ENCODE measurements at regions not wholly inside any gene's neighbourhood (a gene's known extent, or its start where the extent isn't known, plus 50 kb on each side); places are given as distances from the start of the nearest gene placed in this dataset.

DNA sequence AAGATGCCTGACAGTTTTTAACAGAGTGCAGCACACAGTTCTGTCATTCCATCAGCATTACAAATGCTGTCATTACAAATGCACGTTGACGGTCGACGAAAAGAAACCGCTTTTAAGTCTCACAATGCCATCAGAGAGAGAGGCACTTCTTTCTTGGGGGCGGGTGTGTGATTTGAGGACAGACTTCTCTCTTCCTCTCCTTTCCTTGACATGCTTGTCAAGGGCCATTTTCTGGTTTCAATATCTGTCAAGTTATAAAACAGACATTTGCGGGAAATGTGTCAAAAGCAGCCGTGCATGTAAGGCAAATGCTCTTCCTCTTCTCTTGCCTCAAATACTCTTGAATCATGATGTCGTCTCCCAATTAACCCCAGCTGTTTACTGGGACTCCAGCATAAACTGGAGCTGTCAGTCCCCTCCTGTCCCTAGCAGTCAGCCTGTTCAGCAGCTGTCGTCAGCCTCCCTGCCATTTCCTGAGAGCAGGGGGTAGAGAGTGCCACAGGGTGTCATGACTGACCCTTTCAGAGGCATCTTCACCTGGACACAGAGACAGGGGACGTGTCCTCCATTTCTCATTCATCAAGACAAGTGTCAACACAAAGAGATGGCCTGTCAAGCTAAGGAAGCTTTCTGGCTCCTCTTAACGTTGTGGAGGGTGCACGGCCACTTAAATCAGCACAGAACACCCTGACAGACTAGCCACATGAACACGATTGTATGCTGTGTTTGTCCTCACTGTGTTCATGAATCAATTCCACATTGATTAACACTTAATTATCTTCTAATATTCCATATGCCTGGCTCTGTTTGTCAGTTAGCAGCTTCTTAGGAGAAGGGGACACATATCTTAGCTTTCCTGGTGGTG, 305.4 kb upstream of the RAB6C start:
- H3K27ac ChIP-seq = no peak overlapping the region
- H3K36me3 ChIP-seq = no peaks in the 10 kb centered on the region
- no peaks in the 10 kb centered on the region for H3K27me3 ChIP-seq
- no peaks in the 10 kb centered on the region for H3K9me3 ChIP-seq
- no peak for DNase-seq
- TF ChIP-seq, protein P1, sequence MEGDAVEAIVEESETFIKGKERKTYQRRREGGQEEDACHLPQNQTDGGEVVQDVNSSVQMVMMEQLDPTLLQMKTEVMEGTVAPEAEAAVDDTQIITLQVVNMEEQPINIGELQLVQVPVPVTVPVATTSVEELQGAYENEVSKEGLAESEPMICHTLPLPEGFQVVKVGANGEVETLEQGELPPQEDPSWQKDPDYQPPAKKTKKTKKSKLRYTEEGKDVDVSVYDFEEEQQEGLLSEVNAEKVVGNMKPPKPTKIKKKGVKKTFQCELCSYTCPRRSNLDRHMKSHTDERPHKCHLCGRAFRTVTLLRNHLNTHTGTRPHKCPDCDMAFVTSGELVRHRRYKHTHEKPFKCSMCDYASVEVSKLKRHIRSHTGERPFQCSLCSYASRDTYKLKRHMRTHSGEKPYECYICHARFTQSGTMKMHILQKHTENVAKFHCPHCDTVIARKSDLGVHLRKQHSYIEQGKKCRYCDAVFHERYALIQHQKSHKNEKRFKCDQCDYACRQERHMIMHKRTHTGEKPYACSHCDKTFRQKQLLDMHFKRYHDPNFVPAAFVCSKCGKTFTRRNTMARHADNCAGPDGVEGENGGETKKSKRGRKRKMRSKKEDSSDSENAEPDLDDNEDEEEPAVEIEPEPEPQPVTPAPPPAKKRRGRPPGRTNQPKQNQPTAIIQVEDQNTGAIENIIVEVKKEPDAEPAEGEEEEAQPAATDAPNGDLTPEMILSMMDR (IDR thresholded peaks at IDR 0.05) = no peak
- TF ChIP-seq EP300 (IDR thresholded peaks at IDR 0.05) = no peak
- TF ChIP-seq POLR2A (IDR thresholded peaks at IDR 0.05) = no peak
- intact Hi-C loops (cut with DNase I) = no loop called here
- no peak overlapping the region for H3K4me3 ChIP-seq
- WGBS, 3 donors = 41 to 52% (median 44%) methylated on average over 14 of the region's 14 CpGs
- no peaks in the 10 kb centered on the region for H3K4me1 ChIP-seq (ENCODE audit: insufficient read depth)

DNA sequence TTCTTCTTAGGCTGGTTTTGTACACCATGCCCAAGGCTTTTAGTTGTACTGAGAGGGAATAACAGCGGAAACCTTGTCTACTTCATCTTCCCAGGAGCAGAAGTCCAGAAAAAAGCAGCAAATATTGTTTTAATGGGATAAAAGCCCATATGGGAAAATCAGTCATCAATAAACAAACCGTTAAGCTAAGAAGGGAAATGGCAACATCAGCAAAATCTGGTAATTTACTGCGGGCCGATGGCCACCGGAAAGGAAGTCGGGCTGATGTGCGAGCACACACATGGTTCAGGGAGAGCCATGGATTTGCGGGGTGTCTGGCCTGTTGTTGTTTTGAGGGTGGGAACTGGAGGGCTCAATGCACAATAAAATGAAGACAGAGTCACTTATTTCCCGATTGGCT, 300.7 kb upstream of the RAB6C start:
- Histone ChIP-seq H3K9me3 (no peaks in the 10 kb centered on the region), H3K27me3 (no peaks in the 10 kb centered on the region), H3K27ac (no peak overlapping the region), H3K36me3 (no peaks in the 10 kb centered on the region), H3K4me3 (no peak overlapping the region), H3K4me1 (ENCODE audit: insufficient read depth) (no peaks in the 10 kb centered on the region)
- DNase-seq = no peak
- intact Hi-C loops (cut with DNase I) = no loop called here
- TF ChIP-seq POLR2A (IDR thresholded peaks at IDR 0.05) (no peak), EP300 (IDR thresholded peaks at IDR 0.05) (no peak)
- TF ChIP-seq, protein P1 (IDR thresholded peaks at IDR 0.05) = no peak
- WGBS, 3 donors = 86 to 89% (median 89%) methylated on average over 9 of the region's 9 CpGs

DNA sequence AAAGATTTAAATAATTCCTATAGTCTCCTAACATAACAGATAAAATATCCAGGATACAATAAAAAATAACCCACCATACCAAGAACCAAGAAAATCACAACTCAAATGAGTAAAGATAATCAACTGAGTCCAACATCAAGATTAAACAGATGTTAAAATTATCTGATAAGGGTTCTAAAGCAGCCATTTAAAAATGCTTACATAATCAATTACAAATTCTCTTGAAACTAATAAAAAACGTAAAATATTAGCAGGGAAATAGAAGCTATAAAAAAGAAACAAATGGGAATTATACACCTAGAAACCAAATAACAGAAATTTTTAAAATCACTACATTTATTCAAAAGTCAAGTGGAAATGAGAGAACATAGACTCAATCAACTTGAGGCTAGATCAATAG, 297.7 kb upstream of the RAB6C start:
- H3K27me3 ChIP-seq = no peaks in the 10 kb centered on the region
- no peak overlapping the region for H3K4me3 ChIP-seq
- no peak for DNase-seq
- WGBS, 3 donors = 74 to 85% (median 79%) methylated on average over 1 of the region's 1 CpG
- no peak overlapping the region for H3K27ac ChIP-seq
- intact Hi-C loops (cut with DNase I) = no loop called here
- H3K36me3 ChIP-seq = no peaks in the 10 kb centered on the region
- no peaks in the 10 kb centered on the region for H3K4me1 ChIP-seq (ENCODE audit: insufficient read depth)
- H3K9me3 ChIP-seq = no peaks in the 10 kb centered on the region
- no peak for TF ChIP-seq POLR2A (IDR thresholded peaks at IDR 0.05)
- no peak for TF ChIP-seq EP300 (IDR thresholded peaks at IDR 0.05)
- TF ChIP-seq, protein P1 (IDR thresholded peaks at IDR 0.05) = no peak

DNA sequence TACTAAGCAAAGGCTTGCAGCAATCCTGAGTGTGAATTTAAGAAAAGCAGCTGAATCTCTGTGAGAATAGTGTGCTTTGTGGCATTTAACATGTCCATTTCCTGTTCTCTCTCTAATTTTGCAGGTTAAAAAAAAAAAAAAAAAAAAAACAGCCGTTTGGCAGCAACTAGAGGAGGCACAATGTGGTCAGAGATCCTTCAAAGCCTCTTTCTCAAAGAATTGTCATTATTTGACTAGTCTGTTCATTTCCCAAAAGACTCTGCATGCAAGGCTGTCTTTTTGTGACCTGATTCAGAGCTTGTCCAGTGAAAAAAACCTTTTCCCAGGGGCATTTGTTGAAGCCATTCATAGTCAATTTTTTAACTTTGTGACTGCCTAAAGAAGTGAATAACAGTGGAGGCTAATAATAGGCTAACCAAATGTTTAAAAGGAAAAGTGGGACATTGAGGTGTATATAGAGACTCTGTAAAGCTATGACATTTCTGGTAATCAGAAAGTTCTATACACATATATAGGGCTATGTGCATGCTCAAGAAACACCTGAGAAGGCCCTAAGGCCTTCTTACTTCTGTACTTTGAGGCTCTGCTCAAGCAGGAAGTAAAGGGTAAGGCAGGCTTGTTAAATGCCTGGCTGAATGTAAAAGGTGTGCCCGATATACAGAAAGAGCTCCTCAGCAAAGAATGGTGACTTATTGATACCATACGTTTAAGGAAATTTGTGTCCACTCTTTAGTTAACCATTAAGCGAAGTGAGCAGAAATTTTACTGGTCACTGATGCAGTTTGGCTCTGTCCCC, 289.6 kb upstream of the RAB6C start:
- H3K36me3 ChIP-seq = no peaks in the 10 kb centered on the region
- TF ChIP-seq EP300 (IDR thresholded peaks at IDR 0.05) (no peak), POLR2A (IDR thresholded peaks at IDR 0.05) (no peak)
- TF ChIP-seq, protein P1 (IDR thresholded peaks at IDR 0.05) = no peak
- no peak for DNase-seq
- no peaks in the 10 kb centered on the region for H3K9me3 ChIP-seq
- WGBS, 3 donors = 73 to 76% (median 75%) methylated on average over 4 of the region's 4 CpGs
- H3K27ac ChIP-seq = no peak overlapping the region
- H3K27me3 ChIP-seq = no peaks in the 10 kb centered on the region
- H3K4me3 ChIP-seq = no peak overlapping the region
- no peaks in the 10 kb centered on the region for H3K4me1 ChIP-seq (ENCODE audit: insufficient read depth)
- intact Hi-C loops (cut with DNase I) = no loop called here

Measured in ovary (tissue), 7 donors.